ENCODE measurements at regions not wholly inside any gene's neighbourhood (a gene's known extent, or its start where the extent isn't known, plus 50 kb on each side); places are given as distances from the start of the nearest gene placed in this dataset.

DNA sequence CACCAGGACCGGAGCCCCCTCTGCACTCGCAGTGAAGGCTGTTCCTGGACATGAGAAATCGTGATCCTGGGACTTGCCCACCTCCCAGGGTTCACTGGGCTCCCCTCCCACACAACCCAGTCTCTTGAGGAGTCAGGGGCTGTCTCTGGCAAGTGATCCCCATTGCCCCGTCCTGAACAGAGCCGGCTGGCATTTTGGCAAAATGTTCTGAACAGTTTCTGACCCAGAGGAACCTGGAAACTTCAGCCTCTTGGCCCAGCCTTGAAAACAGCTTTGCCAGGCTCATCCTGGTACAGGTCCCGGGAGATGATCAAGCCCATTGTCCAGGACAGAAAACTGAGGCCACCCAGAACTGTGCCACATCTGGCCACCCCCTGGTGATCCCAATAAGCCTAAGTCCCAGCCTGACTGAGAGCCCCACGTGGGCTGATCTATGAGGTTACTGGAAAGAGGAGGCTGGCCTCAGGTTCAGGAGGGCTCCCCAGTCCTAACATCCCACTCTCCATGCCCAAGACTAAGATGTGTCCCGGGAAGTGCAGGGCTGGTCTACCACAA, 115.7 kb downstream of the OAT start:
- H2AFZ ChIP-seq (replicated peaks) = no peak overlapping the region
- TF ChIP-seq EZH2 (IDR thresholded peaks at IDR 0.05) (no peak), EZH2phosphoT487 (IDR thresholded peaks at IDR 0.05) (no peak)
- TF ChIP-seq, protein P1, sequence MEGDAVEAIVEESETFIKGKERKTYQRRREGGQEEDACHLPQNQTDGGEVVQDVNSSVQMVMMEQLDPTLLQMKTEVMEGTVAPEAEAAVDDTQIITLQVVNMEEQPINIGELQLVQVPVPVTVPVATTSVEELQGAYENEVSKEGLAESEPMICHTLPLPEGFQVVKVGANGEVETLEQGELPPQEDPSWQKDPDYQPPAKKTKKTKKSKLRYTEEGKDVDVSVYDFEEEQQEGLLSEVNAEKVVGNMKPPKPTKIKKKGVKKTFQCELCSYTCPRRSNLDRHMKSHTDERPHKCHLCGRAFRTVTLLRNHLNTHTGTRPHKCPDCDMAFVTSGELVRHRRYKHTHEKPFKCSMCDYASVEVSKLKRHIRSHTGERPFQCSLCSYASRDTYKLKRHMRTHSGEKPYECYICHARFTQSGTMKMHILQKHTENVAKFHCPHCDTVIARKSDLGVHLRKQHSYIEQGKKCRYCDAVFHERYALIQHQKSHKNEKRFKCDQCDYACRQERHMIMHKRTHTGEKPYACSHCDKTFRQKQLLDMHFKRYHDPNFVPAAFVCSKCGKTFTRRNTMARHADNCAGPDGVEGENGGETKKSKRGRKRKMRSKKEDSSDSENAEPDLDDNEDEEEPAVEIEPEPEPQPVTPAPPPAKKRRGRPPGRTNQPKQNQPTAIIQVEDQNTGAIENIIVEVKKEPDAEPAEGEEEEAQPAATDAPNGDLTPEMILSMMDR (IDR thresholded peaks at IDR 0.05) = no peak
- H3K4me3 ChIP-seq = no peak overlapping the region
- no peaks in the 10 kb centered on the region for H3K27me3 ChIP-seq
- no peaks in the 10 kb centered on the region for H3F3A ChIP-seq (ENCODE audit: low read depth)
- Mint-ChIP-seq H3K27me3 (ENCODE audit: insufficient read depth, low read depth) (peaks cover 3% of the 10 kb centered on the region), H3K4me1 (peaks cover 2% of the 10 kb centered on the region), H3K36me3 (peaks cover 3% of the 10 kb centered on the region), H3K4me3 (no peak overlapping the region), H3K27ac (no peak overlapping the region), H3K9me3 (peaks cover 14% of the 10 kb centered on the region)
- no peaks in the 10 kb centered on the region for H3K4me1 ChIP-seq
- no peak overlapping the region for H3K27ac ChIP-seq
- DNase-seq (ENCODE audit: low spot score) = no peak
- H3K79me2 ChIP-seq (ENCODE audit: low read depth) = no peaks in the 10 kb centered on the region
- H3K9ac ChIP-seq = no peak overlapping the region
- no peaks in the 10 kb centered on the region for H3K9me3 ChIP-seq (ENCODE audit: low read depth)
- no peaks in the 10 kb centered on the region for H4K20me1 ChIP-seq (ENCODE audit: low read depth)
- H3K36me3 ChIP-seq = no peaks in the 10 kb centered on the region
- H3K4me2 ChIP-seq = no peak overlapping the region

DNA sequence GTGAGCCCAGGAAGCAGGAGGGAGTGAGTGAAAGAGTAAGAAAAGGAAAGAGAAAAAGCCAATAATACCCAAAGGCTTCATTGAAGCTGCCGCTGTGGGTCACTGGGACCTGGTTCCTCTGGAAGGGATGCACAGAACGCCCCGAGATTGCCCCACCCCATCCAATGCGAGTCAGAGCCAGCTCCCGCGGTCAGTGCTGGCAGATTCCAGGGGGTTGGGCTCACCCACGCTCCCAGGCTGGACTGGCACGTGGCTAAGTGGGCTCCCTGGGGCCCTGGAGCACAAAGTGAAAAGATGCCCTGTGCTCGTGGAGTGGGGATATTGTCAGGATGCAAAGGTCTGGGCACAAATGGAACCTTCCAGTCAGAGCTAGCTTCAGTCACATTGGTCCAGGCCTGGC, 117.0 kb downstream of the OAT start:
- Histone ChIP-seq H3K36me3 (no peaks in the 10 kb centered on the region), H3K9ac (no peak overlapping the region), H3F3A (ENCODE audit: low read depth) (no peaks in the 10 kb centered on the region), H3K27ac (no peak overlapping the region), H2AFZ (replicated peaks) (no peak overlapping the region), H3K79me2 (ENCODE audit: low read depth) (no peaks in the 10 kb centered on the region), H3K4me3 (no peak overlapping the region), H3K9me3 (ENCODE audit: low read depth) (no peaks in the 10 kb centered on the region), H3K27me3 (no peaks in the 10 kb centered on the region), H3K4me1 (no peaks in the 10 kb centered on the region), H3K4me2 (no peak overlapping the region), H4K20me1 (ENCODE audit: low read depth) (no peaks in the 10 kb centered on the region)
- DNase-seq (ENCODE audit: low spot score) = no peak
- Mint-ChIP-seq H3K9me3 (peaks cover 14% of the 10 kb centered on the region), H3K36me3 (peaks cover 3% of the 10 kb centered on the region), H3K27ac (no peak overlapping the region), H3K27me3 (ENCODE audit: insufficient read depth, low read depth) (peaks cover 3% of the 10 kb centered on the region), H3K4me1 (no peaks in the 10 kb centered on the region), H3K4me3 (no peak overlapping the region)
- TF ChIP-seq EZH2 (IDR thresholded peaks at IDR 0.05) = no peak

DNA sequence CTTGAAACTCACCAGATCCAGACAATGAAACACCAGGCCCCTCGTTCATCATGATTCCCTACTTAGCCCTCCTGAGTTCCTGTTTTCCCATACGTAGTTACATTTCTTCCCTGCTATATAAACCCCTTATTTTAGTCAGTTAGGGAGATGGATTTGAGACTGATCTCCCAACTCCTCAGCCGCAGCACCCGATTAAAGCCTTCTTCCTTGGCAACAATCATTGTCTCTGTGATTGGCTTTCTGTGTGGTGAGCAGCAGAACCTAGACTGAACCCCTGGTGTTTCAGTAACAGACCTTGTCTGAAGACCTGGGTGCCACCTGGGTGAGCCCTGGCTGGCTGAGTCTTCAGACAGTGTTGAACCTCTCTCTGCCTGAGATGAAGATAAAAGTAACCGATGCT, 118.0 kb downstream of the OAT start:
- no peak overlapping the region for H3K9ac ChIP-seq
- no peak overlapping the region for H3K4me3 Mint-ChIP-seq
- H3K27me3 Mint-ChIP-seq (ENCODE audit: insufficient read depth, low read depth) = peaks cover 3% of the 10 kb centered on the region
- no peaks in the 10 kb centered on the region for H3K36me3 ChIP-seq
- H3K79me2 ChIP-seq (ENCODE audit: low read depth) = no peaks in the 10 kb centered on the region
- no peak overlapping the region for H3K4me3 ChIP-seq
- no peak overlapping the region for H2AFZ ChIP-seq (replicated peaks)
- no peak overlapping the region for H3K4me2 ChIP-seq
- H3K36me3 Mint-ChIP-seq = peaks cover 3% of the 10 kb centered on the region
- TF ChIP-seq EZH2phosphoT487 (IDR thresholded peaks at IDR 0.05) = no peak
- TF ChIP-seq, protein P1 (IDR thresholded peaks at IDR 0.05) = no peak
- TF ChIP-seq EZH2 (IDR thresholded peaks at IDR 0.05) = no peak
- no peaks in the 10 kb centered on the region for H3F3A ChIP-seq (ENCODE audit: low read depth)
- H3K27me3 ChIP-seq = no peaks in the 10 kb centered on the region
- no peaks in the 10 kb centered on the region for H3K4me1 ChIP-seq
- no peak for DNase-seq (ENCODE audit: low spot score)
- peaks cover 14% of the 10 kb centered on the region for H3K9me3 Mint-ChIP-seq
- H3K27ac ChIP-seq = no peak overlapping the region
- H4K20me1 ChIP-seq (ENCODE audit: low read depth) = no peaks in the 10 kb centered on the region
- H3K4me1 Mint-ChIP-seq = no peaks in the 10 kb centered on the region
- H3K9me3 ChIP-seq (ENCODE audit: low read depth) = no peaks in the 10 kb centered on the region
- H3K27ac Mint-ChIP-seq = no peak overlapping the region

DNA sequence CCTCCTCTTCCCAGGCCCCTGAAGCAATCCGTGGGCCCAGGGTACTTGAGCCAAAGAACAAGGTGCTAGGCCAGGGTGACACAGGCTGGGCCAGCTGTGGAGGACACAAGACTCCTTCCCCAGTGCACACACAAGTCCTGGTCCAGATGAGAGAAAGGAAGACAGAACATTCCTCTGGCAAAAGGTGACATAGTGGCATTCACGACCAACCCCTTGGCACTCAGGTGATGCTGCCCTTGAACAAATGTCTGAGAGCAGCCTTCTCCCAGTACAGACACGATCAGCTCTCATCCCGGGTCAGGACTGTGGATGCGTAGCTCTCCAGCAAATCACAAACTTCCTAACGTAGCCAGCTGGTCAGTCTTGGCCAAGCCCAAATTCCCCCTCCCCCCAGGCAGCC, 118.5 kb downstream of the OAT start:
- Mint-ChIP-seq H3K36me3 (peaks cover 3% of the 10 kb centered on the region), H3K27ac (no peak overlapping the region), H3K27me3 (ENCODE audit: insufficient read depth, low read depth) (peaks cover 3% of the 10 kb centered on the region), H3K4me3 (no peak overlapping the region), H3K4me1 (no peaks in the 10 kb centered on the region), H3K9me3 (peaks cover 14% of the 10 kb centered on the region)
- Histone ChIP-seq H4K20me1 (ENCODE audit: low read depth) (no peaks in the 10 kb centered on the region), H3K27ac (no peak overlapping the region), H3F3A (ENCODE audit: low read depth) (no peaks in the 10 kb centered on the region), H3K27me3 (no peaks in the 10 kb centered on the region), H3K9ac (no peak overlapping the region), H3K9me3 (ENCODE audit: low read depth) (no peaks in the 10 kb centered on the region), H3K36me3 (no peaks in the 10 kb centered on the region), H3K4me2 (no peak overlapping the region), H3K4me3 (no peak overlapping the region), H3K79me2 (ENCODE audit: low read depth) (no peaks in the 10 kb centered on the region), H2AFZ (replicated peaks) (no peak overlapping the region), H3K4me1 (no peaks in the 10 kb centered on the region)
- TF ChIP-seq, protein P1 (IDR thresholded peaks at IDR 0.05) = no peak
- no peak for TF ChIP-seq EZH2 (IDR thresholded peaks at IDR 0.05)
- TF ChIP-seq EZH2phosphoT487 (IDR thresholded peaks at IDR 0.05) = no peak
- no peak for DNase-seq (ENCODE audit: low spot score)
